GM21737 (cell line): ENCODE measurements at regions not wholly inside any gene's neighbourhood (a gene's known extent, or its start where the extent isn't known, plus 50 kb on each side); places are given as distances from the start of the nearest gene placed in this dataset.
"Not testable (repeated sequence)": the region's sequence is repeated elsewhere in the genome, so short reads cannot be mapped to it uniquely, and the experiment has no call there.

Source experiments
- ATAC-seq: cut with Tn5 transposase; IDR thresholded peaks from one replicate; pipeline ENCODE4 v1.9.1; 2021; ENCODE audit warnings: mild to moderate bottlenecking, moderate library complexity; ENCODE audit not compliant: unreplicated experiment

- not testable (repeated sequence) for ATAC-seq
These were observed 56.2 kb downstream of the SPATA31A6 start for GRCh38 chr9:42239445-42240260.

GRCh38 chr9:42240261-42240579, 56.8 kb downstream of the SPATA31A6 start:
- not testable (repeated sequence) for ATAC-seq

- ATAC-seq, result not testable (repeated sequence)
These were observed 59.8 kb downstream of the SPATA31A6 start for GRCh38 chr9:42243211-42243610.

GRCh38 chr9:42243822-42244221, 60.4 kb downstream of the SPATA31A6 start:
- not testable (repeated sequence) for ATAC-seq

- ATAC-seq, result not testable (repeated sequence)
These were observed 85.3 kb downstream of the SPATA31A6 start for GRCh38 chr9:42268729-42269128.

- not testable (repeated sequence) for ATAC-seq
These were observed 85.7 kb downstream of the SPATA31A6 start for GRCh38 chr9:42269171-42269570.

- not testable (repeated sequence) for ATAC-seq
These were observed 89.7 kb downstream of the SPATA31A6 start for GRCh38 chr9:42273191-42273590.

- no peak for ATAC-seq
These were observed 91.7 kb downstream of the SPATA31A6 start for GRCh38 chr9:42275141-42275540.

GRCh38 chr9:42282531-42283178, 99.2 kb downstream of the SPATA31A6 start:
- not testable (repeated sequence) for ATAC-seq

GRCh38 chr9:42283179-42283543, 99.7 kb downstream of the SPATA31A6 start:
- not testable (repeated sequence) for ATAC-seq

- not testable (repeated sequence) for ATAC-seq
These were observed 102.8 kb downstream of the SPATA31A6 start for GRCh38 chr9:42286145-42286845.

- not testable (repeated sequence) for ATAC-seq
These were observed 104.8 kb downstream of the SPATA31A6 start for GRCh38 chr9:42288002-42288864.

- not testable (repeated sequence) for ATAC-seq
These were observed 105.4 kb downstream of the SPATA31A6 start for GRCh38 chr9:42288865-42289229.

- not testable (repeated sequence) for ATAC-seq
These were observed 116.7 kb downstream of the SPATA31A6 start for GRCh38 chr9:42300124-42300523.

- not testable (repeated sequence) for ATAC-seq
These were observed 123.2 kb downstream of the SPATA31A6 start for GRCh38 chr9:42306625-42307024.

GRCh38 chr9:42307449-42307848, 124.0 kb downstream of the SPATA31A6 start:
- not testable (repeated sequence) for ATAC-seq

- ATAC-seq, result not testable (repeated sequence)
These were observed 127.5 kb downstream of the SPATA31A6 start for GRCh38 chr9:42310972-42311371.

GRCh38 chr9:42316026-42316425, 132.6 kb downstream of the SPATA31A6 start:
- not testable (repeated sequence) for ATAC-seq

- not testable (repeated sequence) for ATAC-seq
These were observed 134.2 kb downstream of the SPATA31A6 start for GRCh38 chr9:42317677-42318076.

- not testable (repeated sequence) for ATAC-seq
These were observed 139.8 kb downstream of the SPATA31A6 start for GRCh38 chr9:42323084-42323809.
